Upper lobe of right lung (tissue), 1 donor: ENCODE measurements at regions not wholly inside any gene's neighbourhood (a gene's known extent, or its start where the extent isn't known, plus 50 kb on each side); places are given as distances from the start of the nearest gene placed in this dataset.

Experiments used
- ATAC-seq: fragments of 200-7000 bp; cut with Tn5 transposase; one replicate; pipeline ENCODE4 v1.9.1; 2020; ENCODE audit warnings: mild to moderate bottlenecking, moderate library complexity
- DNase-seq: peaks from one replicate; pipeline ENCODE4 v3.0.0-alpha.2; 2020
- H3K27ac ChIP-seq: fragments of 200-600 bp; one replicate; pipeline ENCODE4 v1.8.0; 2022
- H3K27me3 ChIP-seq: fragments of 200-600 bp; one replicate; pipeline ENCODE4 v1.8.0; 2022; ENCODE audit warnings: mild to moderate bottlenecking
- H3K36me3 ChIP-seq: fragments of 200-600 bp; one replicate; pipeline ENCODE4 v1.8.0; 2022
- H3K4me1 ChIP-seq: fragments of 200-600 bp; one replicate; pipeline ENCODE4 v1.8.0; 2022
- H3K4me3 ChIP-seq: fragments of 200-600 bp; one replicate; pipeline ENCODE4 v1.8.0; 2022; ENCODE audit warnings: mild to moderate bottlenecking
- H3K9me3 ChIP-seq: fragments of 200-600 bp; one replicate; pipeline ENCODE4 v1.8.0; 2022
- CTCF ChIP-seq: fragments of 200-600 bp; IDR thresholded peaks from one replicate; pipeline ENCODE4 v1.8.0; 2022; ENCODE audit warnings: antibody characterized with exemption
- intact Hi-C: fragments of 100-400 bp; cut with DNase I; formaldehyde crosslinking; loops from one replicate; pipeline ENCODE4 v1.11.0; 2022
- donor health status: DM: no; HTN: yes; CAD: no; lungs with severe emphysema.

GRCh38 chr1:90336552-90337324, 341.8 kb downstream of the ZNF326 start:
- Histone ChIP-seq H3K9me3 (no peaks in the 10 kb centered on the region), H3K27ac (no peak overlapping the region), H3K4me1 (no peaks in the 10 kb centered on the region), H3K27me3 (no peaks in the 10 kb centered on the region), H3K4me3 (no peak overlapping the region), H3K36me3 (no peaks in the 10 kb centered on the region)
- intact Hi-C loops: no loop called here
- TF ChIP-seq CTCF: no peak
- DNase-seq: no peak
- no peak for ATAC-seq

GRCh38 chr1:90335558-90335957, 340.6 kb downstream of the ZNF326 start:
- intact Hi-C loops: no loop called here
- ATAC-seq (no peak), DNase-seq (no peak)

GRCh38 chr1:90334137-90334536, 339.2 kb downstream of the ZNF326 start:
- no peak for DNase-seq
- TF ChIP-seq CTCF: no peak
- no peaks in the 10 kb centered on the region for H3K4me1 ChIP-seq

More at GRCh38 chr1:90335558-90335957, 340.6 kb downstream of the ZNF326 start:
- Histone ChIP-seq H3K4me3 (no peak overlapping the region), H3K9me3 (no peaks in the 10 kb centered on the region), H3K27ac (no peak overlapping the region), H3K27me3 (no peaks in the 10 kb centered on the region), H3K36me3 (no peaks in the 10 kb centered on the region), H3K4me1 (no peaks in the 10 kb centered on the region)
- TF ChIP-seq CTCF: no peak

DNA sequence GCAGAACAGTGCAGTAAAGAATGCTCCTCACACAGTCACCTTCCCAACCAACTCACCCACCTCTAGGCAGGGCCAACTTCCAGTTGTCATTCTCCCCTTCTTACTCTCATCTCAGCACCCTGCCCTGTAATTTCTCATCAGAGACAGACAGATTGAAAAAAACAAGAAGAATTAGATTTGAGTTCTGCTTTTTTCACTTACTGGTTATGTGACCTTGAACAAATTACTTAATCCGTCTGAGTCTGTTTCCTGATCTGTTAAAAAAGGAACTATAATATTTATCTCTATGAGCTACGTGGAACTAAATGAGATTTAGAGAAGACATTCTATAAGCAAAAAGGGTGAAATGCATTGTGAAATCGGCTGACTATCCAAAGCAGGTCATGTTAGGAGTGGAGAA, 330.3 kb downstream of the ZNF326 start:
- ATAC-seq (peak; percentile 71), DNase-seq (no peak)
- no peak for TF ChIP-seq CTCF
- Histone ChIP-seq H3K4me3 (no peak overlapping the region), H3K36me3 (no peaks in the 10 kb centered on the region), H3K4me1 (no peaks in the 10 kb centered on the region), H3K27me3 (no peaks in the 10 kb centered on the region), H3K9me3 (no peaks in the 10 kb centered on the region), H3K27ac (no peak overlapping the region)
- intact Hi-C loops: no loop called here

More at GRCh38 chr1:90334137-90334536, 339.2 kb downstream of the ZNF326 start:
- Histone ChIP-seq H3K27ac (no peak overlapping the region), H3K9me3 (no peaks in the 10 kb centered on the region), H3K4me3 (no peak overlapping the region), H3K36me3 (no peaks in the 10 kb centered on the region), H3K27me3 (no peaks in the 10 kb centered on the region)
- intact Hi-C loops: no loop called here
- no peak for ATAC-seq

DNA sequence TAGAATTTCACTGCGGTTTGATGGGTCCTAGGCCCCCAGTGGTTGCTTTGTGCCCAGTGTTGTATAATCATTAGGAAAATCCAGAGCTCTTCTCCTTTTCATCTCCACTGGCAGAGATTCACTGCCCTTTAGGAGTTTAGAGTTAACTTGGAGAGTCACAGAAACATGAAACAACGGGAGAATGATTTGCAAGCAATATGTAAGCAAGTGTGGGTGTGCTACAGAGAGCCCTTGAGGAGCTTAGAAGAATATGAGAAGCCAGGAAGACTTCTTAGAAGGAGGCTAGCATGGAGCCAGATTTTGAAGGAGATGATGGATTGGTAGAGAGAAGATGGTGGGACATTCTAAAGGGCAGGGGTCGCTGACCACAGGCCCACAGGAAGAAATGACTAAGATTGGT, 327.3 kb downstream of the ZNF326 start:
- no peak for DNase-seq
- Histone ChIP-seq H3K27ac (no peak overlapping the region), H3K9me3 (no peaks in the 10 kb centered on the region), H3K36me3 (no peaks in the 10 kb centered on the region), H3K4me1 (no peaks in the 10 kb centered on the region), H3K4me3 (no peak overlapping the region), H3K27me3 (no peaks in the 10 kb centered on the region)
- ATAC-seq: no peak
- TF ChIP-seq CTCF: no peak
- intact Hi-C loops: no loop called here
